NCI-H1048 (cell line): ENCODE measurements at regions not wholly inside any gene's neighbourhood (a gene's known extent, or its start where the extent isn't known, plus 50 kb on each side); places are given as distances from the start of the nearest gene placed in this dataset.
"Not testable (repeated sequence)": the region's sequence is repeated elsewhere in the genome, so short reads cannot be mapped to it uniquely, and the experiment has no call there.

Source experiments
- DNase-seq: peaks from one replicate; lab custom pipeline; 2025; lab: John Stamatoyannopoulos, UW

- DNase-seq = no peak
Measured at GRCh38 chr21:35527358-35527757, 478.3 kb upstream of the RUNX1 start.

GRCh38 chr21:35525443-35525842, 476.3 kb upstream of the RUNX1 start:
- DNase-seq = no peak

GRCh38 chr21:35521852-35522505, 472.9 kb upstream of the RUNX1 start:
- no peak for DNase-seq

- DNase-seq = no peak
Measured at GRCh38 chr21:35521293-35521692, 472.2 kb upstream of the RUNX1 start.

GRCh38 chr21:35520856-35521255, 471.8 kb upstream of the RUNX1 start:
- no peak for DNase-seq

GRCh38 chr21:35520302-35520701, 471.2 kb upstream of the RUNX1 start:
- no peak for DNase-seq

GRCh38 chr21:35517865-35518264, 468.8 kb upstream of the RUNX1 start:
- DNase-seq = no peak

- not testable (repeated sequence) for DNase-seq
Measured at GRCh38 chr21:35516292-35516691, 467.2 kb upstream of the RUNX1 start.

- no peak for DNase-seq
Measured at GRCh38 chr21:35512346-35512745, 463.2 kb upstream of the RUNX1 start.

GRCh38 chr21:35511696-35512162, 462.6 kb upstream of the RUNX1 start:
- DNase-seq = no peak

- no peak for DNase-seq
Measured at GRCh38 chr21:35510957-35511695, 462.0 kb upstream of the RUNX1 start.

GRCh38 chr21:35510294-35510693, 461.2 kb upstream of the RUNX1 start:
- DNase-seq = no peak

GRCh38 chr21:35509001-35509704, 460.1 kb upstream of the RUNX1 start:
- DNase-seq = no peak

GRCh38 chr21:35508139-35508888, 459.2 kb upstream of the RUNX1 start:
- no peak for DNase-seq

GRCh38 chr21:35507181-35507759, 458.2 kb upstream of the RUNX1 start:
- no peak for DNase-seq

GRCh38 chr21:35506771-35507170, 457.7 kb upstream of the RUNX1 start:
- DNase-seq = no peak

GRCh38 chr21:35506352-35506751, 457.2 kb upstream of the RUNX1 start:
- DNase-seq = no peak

- DNase-seq = no peak
Measured at GRCh38 chr21:35504951-35505466, 455.9 kb upstream of the RUNX1 start.

- DNase-seq = no peak
Measured at GRCh38 chr21:35504277-35504676, 455.2 kb upstream of the RUNX1 start.

GRCh38 chr21:35503671-35504070, 454.6 kb upstream of the RUNX1 start:
- DNase-seq = no peak

- no peak for DNase-seq
Measured at GRCh38 chr21:35502821-35503220, 453.7 kb upstream of the RUNX1 start.

- not testable (repeated sequence) for DNase-seq
Measured at GRCh38 chr21:35497522-35497921, 448.4 kb upstream of the RUNX1 start.
